Left renal cortex interstitium (tissue), 4 donors: ENCODE measurements at regions not wholly inside any gene's neighbourhood (a gene's known extent, or its start where the extent isn't known, plus 50 kb on each side); places are given as distances from the start of the nearest gene placed in this dataset.

Experiments used
- DNase-seq, 4 donors: peaks; one replicate each; pipeline ENCODE4 v3.0.0-alpha.2; 2013; ENCODE audit warnings: low read depth in 4 of 4, low spot score in 2 of 4, missing footprints in 1 of 4

GRCh38 chr2:172229125-172229524 lies 126.4 kb upstream of the DLX2 start:
- DNase-seq = no peak

DNA sequence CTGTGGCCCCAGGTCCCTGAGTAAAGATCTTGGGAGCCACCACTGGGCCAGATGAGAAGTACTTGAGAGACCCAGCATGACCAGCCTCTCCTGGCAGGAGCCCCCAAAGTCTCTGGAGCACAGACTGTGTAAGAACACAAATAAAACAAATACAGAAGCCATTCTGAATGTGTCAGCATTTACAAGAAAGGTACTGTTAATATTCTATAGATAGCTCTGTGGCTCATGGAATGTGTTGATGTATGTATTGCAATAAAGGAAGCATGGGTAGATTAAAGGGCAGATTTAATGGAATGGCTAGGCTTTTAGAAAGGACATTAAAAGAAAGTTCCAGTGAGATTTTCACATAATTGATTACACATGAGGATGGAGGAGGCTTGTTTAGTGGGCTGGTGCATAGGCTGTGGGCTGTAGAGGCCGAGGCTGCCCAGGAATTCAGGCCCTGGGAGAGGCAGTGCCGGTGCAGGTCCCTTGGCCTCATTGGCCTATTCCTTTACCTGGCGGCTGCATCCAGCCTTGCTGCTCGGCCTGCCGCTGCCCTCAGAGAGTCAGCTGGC lies 127.7 kb upstream of the DLX2 start:
- no peak for DNase-seq

- no peak for DNase-seq
Measured at GRCh38 chr2:172230889-172231401, 128.2 kb upstream of the DLX2 start.

DNA sequence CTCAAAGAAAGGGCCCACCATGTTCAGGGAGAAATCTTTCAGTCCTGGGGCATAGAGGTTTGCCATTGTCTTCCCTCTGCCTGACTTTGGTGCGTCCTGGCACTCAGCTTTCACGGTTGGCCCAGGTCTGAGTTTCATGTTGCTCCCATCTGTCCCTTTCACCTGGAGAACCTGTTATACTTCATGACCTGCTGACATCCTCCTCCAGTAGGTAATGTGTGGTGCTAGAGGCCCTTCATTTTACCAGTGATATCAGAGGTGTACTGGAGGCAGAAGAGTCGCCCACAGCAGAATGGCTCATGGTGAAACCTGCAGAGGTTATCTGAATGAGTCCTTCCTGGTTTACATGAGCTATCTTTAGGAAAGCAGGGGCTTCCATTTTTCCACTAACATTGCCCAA lies 128.8 kb upstream of the DLX2 start:
- DNase-seq = no peak

- no peak for DNase-seq
Measured at GRCh38 chr2:172232708-172233396, 130.2 kb upstream of the DLX2 start.

DNA sequence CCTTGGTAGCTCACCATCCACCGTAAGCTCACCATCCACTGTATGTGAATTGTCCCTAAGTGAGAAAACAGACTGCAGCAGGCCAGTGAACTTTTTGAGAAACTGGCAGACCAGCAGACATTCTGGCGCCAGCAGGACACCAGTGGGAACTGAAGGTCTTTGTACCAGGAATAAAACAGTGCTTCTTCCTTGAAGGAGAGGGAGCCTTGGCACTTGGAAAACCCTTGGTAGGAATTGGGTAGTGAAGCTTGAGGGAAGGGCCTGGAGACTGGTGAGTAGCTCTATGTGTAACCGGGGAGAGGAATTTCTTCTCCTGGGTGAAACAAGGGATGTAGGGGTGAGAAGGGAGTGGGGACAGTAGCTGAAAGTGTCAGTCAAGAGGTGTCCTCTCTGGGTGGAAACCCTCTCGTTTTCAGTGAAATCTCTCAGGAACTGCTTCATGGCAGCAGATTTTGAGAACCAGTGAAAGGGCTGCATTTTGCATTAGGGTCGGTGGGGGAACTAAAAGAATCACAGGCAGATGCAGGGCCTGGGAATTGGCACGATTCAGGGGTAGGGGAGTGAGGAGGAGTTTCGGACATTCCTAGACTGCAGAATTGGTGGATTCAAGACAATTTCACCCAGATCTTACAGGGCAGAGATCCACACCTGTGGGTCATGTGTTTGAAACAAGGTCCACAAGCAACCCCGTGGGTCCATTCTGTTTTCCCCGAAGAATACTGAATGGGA lies 131.5 kb upstream of the DLX2 start:
- DNase-seq = no peak

DNA sequence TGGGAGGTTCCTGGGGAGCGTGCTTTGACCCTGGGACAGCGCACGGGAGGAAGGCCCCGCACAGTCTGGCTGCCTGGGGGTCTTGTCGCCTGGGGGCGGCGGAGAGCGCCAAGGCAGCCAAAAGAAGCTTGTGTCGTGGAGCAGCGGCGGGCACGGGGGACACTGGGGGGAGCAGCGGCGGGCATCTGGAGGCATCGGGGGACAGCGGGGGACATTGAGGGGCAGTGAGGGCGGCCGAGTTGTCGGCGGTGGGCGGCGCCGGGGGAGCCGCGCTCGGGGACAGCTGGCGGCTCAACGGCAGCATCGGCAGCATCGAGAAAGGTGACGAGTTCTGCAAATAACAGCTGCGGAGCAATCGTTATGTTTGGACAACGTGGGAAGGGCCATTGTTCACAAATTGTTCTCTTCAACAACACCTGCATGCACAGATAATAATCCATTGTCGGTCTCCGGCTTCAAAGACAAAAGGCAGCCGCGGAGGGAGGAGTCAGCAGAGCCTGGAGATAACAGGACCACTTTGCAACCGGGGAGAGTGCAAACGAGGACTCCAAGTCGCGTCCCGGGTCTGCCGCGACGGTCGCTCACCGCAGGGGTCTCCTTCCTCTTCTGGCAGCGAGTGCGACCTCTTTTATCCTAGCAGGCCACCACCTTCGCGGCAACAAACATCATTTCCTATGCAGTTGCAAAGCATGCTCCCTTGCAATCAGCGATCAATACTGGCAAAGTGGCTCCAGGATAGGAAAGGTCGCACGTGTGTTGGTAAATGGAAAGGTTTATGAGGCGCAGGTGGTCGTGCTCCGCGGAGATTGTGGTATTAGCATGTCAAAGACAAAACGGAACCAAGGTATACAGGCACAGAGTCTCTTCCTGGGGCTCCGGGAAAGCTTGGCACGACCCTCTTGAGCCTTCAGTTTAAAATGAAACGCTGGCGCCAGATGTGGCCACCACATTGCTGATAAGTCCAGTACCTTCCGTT lies 132.3 kb upstream of the DLX2 start:
- no peak for DNase-seq

DNA sequence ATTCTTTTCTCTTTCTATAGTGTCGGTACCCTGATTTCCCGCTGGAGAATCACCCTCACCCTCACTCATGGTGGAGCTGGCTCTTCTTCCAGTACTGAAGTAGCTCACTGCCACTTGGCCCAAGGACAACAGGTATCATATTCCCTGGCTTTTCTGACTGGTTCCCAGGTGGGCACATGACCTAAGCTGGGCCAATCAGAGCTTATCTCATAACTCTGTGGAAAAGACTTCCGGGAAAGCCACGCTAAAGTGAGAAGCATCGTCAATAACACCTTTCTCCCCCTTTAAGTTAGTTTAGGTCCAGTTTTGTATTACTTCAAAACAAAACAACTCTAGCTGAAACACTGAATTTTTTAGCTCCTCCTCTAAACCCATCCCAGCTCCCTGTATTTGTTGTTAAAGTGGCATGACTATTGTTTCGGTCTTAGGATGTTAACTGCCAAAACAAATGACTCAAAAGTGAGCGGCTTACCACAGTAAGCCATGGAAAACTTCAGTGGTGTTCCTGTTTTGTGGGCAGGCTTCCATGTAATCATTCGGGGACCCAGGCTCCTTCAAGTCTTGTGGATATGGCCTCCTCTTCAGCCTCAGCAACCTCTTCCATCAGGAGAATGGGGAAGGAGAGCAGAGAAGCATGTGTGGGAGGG lies 137.4 kb upstream of the DLX2 start:
- DNase-seq = no peak

- no peak for DNase-seq
Measured at GRCh38 chr2:172241222-172241621, 138.5 kb upstream of the DLX2 start.

- DNase-seq = no peak
Measured at GRCh38 chr2:172242471-172242870, 139.8 kb upstream of the DLX2 start.

DNA sequence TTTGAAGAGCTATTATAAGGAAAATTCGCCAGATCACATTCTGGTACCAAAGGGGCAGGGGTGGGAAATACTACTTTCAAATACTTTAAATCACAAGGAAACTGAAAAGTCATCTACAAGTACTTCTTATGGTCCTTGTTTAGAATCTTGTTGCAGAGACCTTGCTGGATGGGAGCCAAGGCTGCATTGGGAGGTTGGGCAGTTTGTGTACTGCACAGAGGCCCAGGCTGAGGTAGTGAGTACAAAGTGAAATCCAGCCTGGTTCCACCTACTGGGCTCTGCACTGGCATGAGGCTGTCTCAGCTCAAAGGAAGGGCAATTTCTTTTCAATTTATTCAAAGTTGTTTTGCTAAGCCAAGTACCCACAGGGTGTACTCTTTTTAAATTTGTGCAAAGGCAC lies 140.3 kb upstream of the DLX2 start:
- DNase-seq = no peak

- DNase-seq = no peak
Measured at GRCh38 chr2:172244419-172245130, 141.9 kb upstream of the DLX2 start.

- no peak for DNase-seq
Measured at GRCh38 chr2:172246649-172247048, 143.9 kb upstream of the DLX2 start.

GRCh38 chr2:172247203-172247602 lies 144.5 kb upstream of the DLX2 start:
- DNase-seq = no peak

GRCh38 chr2:172248381-172248780 lies 145.7 kb upstream of the DLX2 start:
- no peak for DNase-seq

- no peak for DNase-seq
Measured at GRCh38 chr2:172248785-172249187, 146.1 kb upstream of the DLX2 start.

- DNase-seq = no peak
Measured at GRCh38 chr2:172249334-172249733, 146.6 kb upstream of the DLX2 start.

GRCh38 chr2:172249986-172250385 lies 147.3 kb upstream of the DLX2 start:
- no peak for DNase-seq

DNA sequence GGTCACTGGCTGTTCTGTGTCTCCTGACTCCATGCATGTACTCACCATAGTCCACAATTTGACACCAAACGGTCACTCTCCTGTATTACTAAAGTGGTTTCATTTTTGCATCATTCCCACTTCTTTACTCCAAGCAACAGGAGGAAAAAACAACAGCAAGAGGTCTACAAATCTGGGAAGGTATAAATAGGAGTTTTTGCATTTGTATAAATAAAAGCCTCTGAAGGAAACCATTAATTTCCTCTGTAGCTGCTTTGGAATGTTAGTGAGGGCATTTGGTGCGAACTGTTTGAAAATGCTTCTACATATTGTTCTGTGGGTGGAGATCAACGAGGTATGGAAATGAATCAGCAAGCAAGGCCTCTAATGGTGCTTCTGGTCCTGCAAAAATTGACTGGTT lies 148.5 kb upstream of the DLX2 start:
- DNase-seq = no peak

- no peak for DNase-seq
Measured at GRCh38 chr2:172252154-172252553, 149.5 kb upstream of the DLX2 start.
